Osteocyte (in vitro differentiated cells): ENCODE measurements at regions not wholly inside any gene's neighbourhood (a gene's known extent, or its start where the extent isn't known, plus 50 kb on each side); places are given as distances from the start of the nearest gene placed in this dataset.

Experiments
- DNase-seq: peaks from one replicate; pipeline ENCODE4 v3.0.0; 2021; ENCODE audit warnings: mixed read lengths; ENCODE audit not compliant: unreplicated experiment; ENCODE audit errors: extremely low spot score
- H3K27ac Mint-ChIP-seq: one replicate; pipeline ENCODE4 v1.8.0; 2021; ENCODE audit warnings: mild to moderate bottlenecking, mixed read lengths; ENCODE audit not compliant: unreplicated experiment
- H3K27me3 Mint-ChIP-seq: one replicate; pipeline ENCODE4 v1.8.0; 2021; ENCODE audit warnings: mixed read lengths; ENCODE audit not compliant: unreplicated experiment
- H3K36me3 Mint-ChIP-seq: one replicate; pipeline ENCODE4 v1.8.0; 2021; ENCODE audit warnings: mixed read lengths; ENCODE audit not compliant: unreplicated experiment
- H3K4me1 Mint-ChIP-seq: one replicate; pipeline ENCODE4 v1.8.0; 2021; ENCODE audit warnings: mixed read lengths; ENCODE audit not compliant: unreplicated experiment
- H3K4me3 Mint-ChIP-seq: one replicate; pipeline ENCODE4 v1.8.0; 2021; ENCODE audit warnings: mild to moderate bottlenecking, moderate library complexity, mixed read lengths; ENCODE audit not compliant: unreplicated experiment
- H3K9me3 Mint-ChIP-seq: one replicate; pipeline ENCODE4 v1.8.0; 2021; ENCODE audit warnings: mixed read lengths; ENCODE audit not compliant: unreplicated experiment
- TF ChIP-seq, protein P1 (sequence below): fragments of 200-600 bp; sonication (generic); IDR thresholded peaks from 2 replicates; pipeline ENCODE4 v1.5.0; 2021; ENCODE audit warnings: antibody characterized with exemption, mild to moderate bottlenecking, moderate library complexity

DNA sequence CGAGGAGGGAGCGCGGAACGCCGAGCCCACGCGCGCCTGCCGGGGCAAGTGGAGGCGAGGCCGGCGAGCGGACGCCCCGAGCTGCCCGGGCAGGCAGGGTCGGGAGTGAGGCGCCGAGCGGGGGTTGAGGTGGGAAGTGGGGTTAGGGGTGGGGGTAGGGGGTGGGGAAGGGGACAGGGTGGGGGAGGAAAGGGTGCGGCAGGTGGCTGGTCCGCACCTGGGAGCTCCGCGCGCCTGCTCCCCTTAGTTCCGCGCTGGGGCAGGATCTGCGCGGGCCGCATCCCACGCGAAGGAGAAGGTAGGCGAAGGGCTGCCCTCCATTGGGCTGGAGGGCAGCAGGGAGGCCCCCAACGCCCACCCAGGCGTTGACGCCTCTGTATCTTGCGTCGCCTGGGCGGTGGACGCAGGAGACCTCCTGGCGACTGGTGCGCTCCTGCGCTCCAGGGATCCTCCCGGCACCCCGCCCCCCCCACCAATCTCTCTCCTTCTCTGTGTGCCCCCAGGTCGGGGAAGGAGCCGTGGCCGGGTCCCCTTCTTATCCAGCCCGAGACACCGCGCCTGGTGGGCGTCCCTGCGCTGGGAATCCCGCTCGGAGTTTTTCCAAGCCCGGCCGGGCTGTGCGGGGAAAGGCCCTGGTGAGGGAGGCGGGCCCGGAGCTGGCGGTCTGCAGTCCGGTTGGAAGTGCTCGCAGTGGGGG lies 51.3 kb upstream of the AMZ2 start:
- DNase-seq = no peak
- peak overlapping the region; percentile 65 for H3K4me3 Mint-ChIP-seq

DNA sequence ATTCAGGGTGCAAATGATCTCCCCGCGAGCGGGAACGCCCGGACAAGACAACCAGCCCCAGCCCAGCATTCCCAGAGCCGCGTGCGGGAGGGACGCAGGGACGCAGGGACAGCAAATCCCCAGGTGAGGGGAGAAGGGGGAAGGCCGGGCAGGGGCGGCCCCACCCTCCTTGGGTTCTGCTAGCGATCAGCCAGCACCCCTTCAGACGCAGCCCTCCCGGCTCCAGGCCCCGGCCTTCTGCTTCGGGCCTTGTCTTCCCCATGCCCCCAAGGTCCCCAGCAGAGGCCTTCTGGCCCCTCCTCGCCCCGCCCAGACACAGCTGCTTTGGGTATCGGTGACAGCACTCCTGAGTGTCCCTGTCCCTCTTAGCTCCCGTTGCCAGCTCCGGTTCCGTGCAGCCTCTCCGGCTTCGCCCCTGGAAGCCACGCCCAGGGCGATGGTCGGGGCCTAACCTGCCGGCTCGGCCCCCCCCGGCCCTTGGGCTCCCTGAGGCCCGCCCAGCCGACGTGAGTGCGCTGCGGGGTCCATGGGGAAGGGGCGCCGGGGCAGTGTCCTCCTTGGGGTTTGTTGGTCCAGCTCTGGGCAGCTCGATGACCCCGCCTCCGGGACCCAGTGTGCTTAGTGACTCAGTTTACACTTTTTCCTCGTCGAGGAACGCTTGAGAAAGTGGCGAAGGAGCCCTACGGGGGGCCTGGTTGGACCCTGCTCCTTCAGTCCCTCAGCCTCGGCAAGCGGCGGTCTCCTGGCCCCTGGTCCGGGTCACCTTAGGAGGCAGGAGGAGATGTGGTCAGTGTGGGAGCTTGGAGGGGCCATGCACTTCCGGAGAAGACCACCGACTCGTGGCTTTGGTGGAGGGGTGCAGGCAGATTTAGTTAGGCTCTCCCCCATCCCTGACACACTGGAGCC lies 50.5 kb upstream of the AMZ2 start:
- Mint-ChIP-seq H3K4me1 (peaks cover 27% of the 10 kb centered on the region), H3K36me3 (peaks cover 2% of the 10 kb centered on the region), H3K9me3 (no peaks in the 10 kb centered on the region), H3K27ac (no peak overlapping the region), H3K4me3 (no peak overlapping the region), H3K27me3 (peaks cover 60% of the 10 kb centered on the region)
- DNase-seq = no peak
- TF ChIP-seq, protein P1, sequence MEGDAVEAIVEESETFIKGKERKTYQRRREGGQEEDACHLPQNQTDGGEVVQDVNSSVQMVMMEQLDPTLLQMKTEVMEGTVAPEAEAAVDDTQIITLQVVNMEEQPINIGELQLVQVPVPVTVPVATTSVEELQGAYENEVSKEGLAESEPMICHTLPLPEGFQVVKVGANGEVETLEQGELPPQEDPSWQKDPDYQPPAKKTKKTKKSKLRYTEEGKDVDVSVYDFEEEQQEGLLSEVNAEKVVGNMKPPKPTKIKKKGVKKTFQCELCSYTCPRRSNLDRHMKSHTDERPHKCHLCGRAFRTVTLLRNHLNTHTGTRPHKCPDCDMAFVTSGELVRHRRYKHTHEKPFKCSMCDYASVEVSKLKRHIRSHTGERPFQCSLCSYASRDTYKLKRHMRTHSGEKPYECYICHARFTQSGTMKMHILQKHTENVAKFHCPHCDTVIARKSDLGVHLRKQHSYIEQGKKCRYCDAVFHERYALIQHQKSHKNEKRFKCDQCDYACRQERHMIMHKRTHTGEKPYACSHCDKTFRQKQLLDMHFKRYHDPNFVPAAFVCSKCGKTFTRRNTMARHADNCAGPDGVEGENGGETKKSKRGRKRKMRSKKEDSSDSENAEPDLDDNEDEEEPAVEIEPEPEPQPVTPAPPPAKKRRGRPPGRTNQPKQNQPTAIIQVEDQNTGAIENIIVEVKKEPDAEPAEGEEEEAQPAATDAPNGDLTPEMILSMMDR = no peak

More for the DNA sequence above, 51.3 kb upstream of the AMZ2 start:
- H3K27ac Mint-ChIP-seq = no peak overlapping the region
- H3K9me3 Mint-ChIP-seq = no peaks in the 10 kb centered on the region
- peaks cover 68% of the 10 kb centered on the region for H3K27me3 Mint-ChIP-seq
- peaks cover 2% of the 10 kb centered on the region for H3K36me3 Mint-ChIP-seq
- TF ChIP-seq, protein P1 = no peak
- peaks cover 27% of the 10 kb centered on the region for H3K4me1 Mint-ChIP-seq

DNA sequence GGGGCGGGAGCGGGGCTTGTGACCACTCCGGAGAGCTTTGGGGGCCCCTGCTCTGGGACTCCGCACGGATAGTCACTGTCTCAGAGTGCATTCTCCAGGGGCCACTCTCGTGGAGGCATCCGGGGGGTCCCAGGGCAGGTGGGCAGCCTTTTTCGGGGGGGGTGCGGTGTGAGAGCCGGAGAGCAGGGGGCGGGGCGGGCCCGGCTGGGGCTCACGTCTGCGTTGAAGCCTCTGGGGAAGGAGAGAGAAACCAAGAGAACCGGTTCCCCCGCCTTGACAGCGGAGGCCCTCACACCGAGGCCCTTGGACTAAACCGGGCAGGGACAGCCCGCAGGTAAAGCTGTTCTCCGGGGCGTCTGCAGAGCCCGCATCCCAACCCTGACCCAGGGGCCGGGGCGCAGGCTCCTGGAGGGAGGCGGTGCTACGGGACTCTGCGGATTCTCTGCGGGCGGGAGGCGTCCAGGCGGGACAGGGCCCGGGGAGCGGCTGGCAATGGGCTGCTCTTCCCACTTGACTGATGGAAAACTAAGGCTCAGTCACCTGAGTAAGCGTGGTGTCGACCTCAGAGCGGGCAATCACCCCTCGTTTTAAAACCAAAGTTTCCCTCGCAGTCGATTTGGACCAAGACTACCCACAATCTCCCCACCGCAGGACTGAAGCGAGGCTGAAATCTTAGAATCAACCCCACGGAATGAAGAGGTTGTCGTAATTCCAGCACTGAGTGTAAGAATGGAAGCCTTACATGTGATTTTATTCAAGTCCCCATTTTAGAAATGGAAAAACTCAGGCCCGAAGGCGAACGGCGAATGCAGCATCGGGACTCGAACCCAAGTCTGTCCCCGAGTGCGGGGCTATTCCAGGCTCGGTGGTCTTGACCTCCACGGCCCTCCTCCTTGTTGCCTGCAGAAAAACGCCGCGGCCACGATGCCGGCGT lies 49.6 kb upstream of the AMZ2 start:
- Mint-ChIP-seq H3K4me1 (peaks cover 27% of the 10 kb centered on the region), H3K9me3 (no peaks in the 10 kb centered on the region), H3K36me3 (no peaks in the 10 kb centered on the region), H3K4me3 (no peak overlapping the region), H3K27ac (no peak overlapping the region), H3K27me3 (peaks cover 55% of the 10 kb centered on the region)
- TF ChIP-seq, protein P1 = no peak
- no peak for DNase-seq
